Panc1 (cell line): ENCODE measurements at regions not wholly inside any gene's neighbourhood (a gene's known extent, or its start where the extent isn't known, plus 50 kb on each side); places are given as distances from the start of the nearest gene placed in this dataset.

Experiments used
- CTCF ChIP-seq: fragments of 450-650 bp; IDR thresholded peaks from 2 replicates; pipeline ENCODE4 v1.5.1; 2017; ENCODE audit warnings: mild to moderate bottlenecking
- POLR2AphosphoS5 ChIP-seq: IDR thresholded peaks from 2 replicates; pipeline ENCODE4 v1.6.1; 2012; ENCODE audit warnings: mild to moderate bottlenecking, low read depth, low read length, moderate library complexity
- SIN3A ChIP-seq: IDR thresholded peaks from 2 replicates; pipeline ENCODE4 v1.6.1; 2012; ENCODE audit warnings: low read depth, mild to moderate bottlenecking, low read length, moderate library complexity, borderline replicate concordance; ENCODE audit not compliant: insufficient read depth

DNA sequence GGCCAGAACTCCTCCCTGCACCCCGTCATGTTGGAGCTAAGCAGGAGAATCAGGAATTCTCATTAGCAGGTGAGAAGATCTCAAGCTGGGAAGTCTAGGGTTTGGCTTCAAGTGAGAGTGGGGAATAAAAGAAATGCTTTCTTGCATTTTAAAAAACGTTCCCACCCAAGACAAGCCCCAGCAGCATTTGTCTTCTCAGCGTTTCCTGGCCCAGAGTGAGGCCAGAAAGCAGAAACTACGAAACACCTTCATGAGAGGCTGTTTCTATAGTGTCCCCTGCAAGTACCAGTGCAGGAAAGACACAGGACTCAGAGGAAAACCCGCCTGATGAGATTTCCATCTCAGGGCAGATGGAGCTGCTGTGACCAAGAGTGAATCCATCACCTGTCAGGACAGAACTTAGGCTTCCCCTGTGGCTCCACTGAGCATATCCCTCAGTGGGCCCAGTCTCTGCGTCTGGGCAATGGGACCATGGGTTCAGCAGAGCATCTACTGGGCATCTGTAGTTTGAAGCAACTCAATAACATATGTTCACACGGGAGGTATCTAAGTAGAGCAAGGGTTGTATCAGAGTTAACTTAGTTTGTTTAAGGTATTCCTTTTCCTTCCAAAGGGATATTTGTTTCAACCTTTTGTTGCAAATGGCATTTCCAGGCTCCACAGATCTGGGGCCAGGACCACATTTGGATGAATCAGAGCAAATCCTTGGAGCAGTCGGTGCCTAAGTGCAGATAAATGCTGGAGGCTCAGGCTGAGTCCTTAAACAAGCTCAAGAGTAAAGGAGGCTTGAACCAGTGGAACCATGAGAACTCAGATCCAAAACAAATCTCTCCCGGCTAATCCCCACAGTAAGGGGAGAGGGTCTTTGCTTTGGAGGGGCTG is 548.3 kb downstream of the MIAT start:
- no peak for TF ChIP-seq CTCF
- no peak for TF ChIP-seq SIN3A
- TF ChIP-seq POLR2AphosphoS5: no peak
